H1 (cell line): ENCODE measurements at regions not wholly inside any gene's neighbourhood (a gene's known extent, or its start where the extent isn't known, plus 50 kb on each side); places are given as distances from the start of the nearest gene placed in this dataset.

Experiments
- CHD2 ChIP-seq: IDR thresholded peaks from 2 replicates; pipeline ENCODE4 v1.6.1; 2012; ENCODE audit warnings: low read length, improper control_type of control experiment
- JUN ChIP-seq: IDR thresholded peaks from 2 replicates; pipeline ENCODE4 v1.6.1; 2011; ENCODE audit warnings: low read depth, mild to moderate bottlenecking, improper control_type of control experiment, low read length
- RAD21 ChIP-seq, 2 experiments: IDR thresholded peaks in 1 of 2; conservative IDR thresholded peaks in 1 of 2; 2 replicates each; pipeline ENCODE4 v1.6.1; 2011; ENCODE audit warnings: low read depth in 2 of 2, low read length in 2 of 2, improper control_type of control experiment in 1 of 2, inconsistent platforms in 1 of 2, mild to moderate bottlenecking in 1 of 2, moderate library complexity in 1 of 2
- TEAD4 ChIP-seq: IDR thresholded peaks from 2 replicates; pipeline ENCODE4 v1.6.1; 2012; ENCODE audit warnings: low read depth, low read length, inconsistent platforms, mixed read lengths

GRCh38 chr5:168128111-168128510, 163.3 kb upstream of the WWC1 start (continued):
- no peak for TF ChIP-seq TEAD4
- TF ChIP-seq JUN = no peak
- no peak for TF ChIP-seq RAD21 (IDR thresholded peaks at IDR 0.05 in 1 of 2, conservative IDR thresholded peaks at IDR 0.05 in 1 of 2; ENCODE audit: low read depth in 2 of 2, low read length in 2 of 2)
- TF ChIP-seq CHD2 = no peak
- TF ChIP-seq, all 59 proteins: peak for 0
